Nephron progenitor cell (in vitro differentiated cells): ENCODE measurements at regions not wholly inside any gene's neighbourhood (a gene's known extent, or its start where the extent isn't known, plus 50 kb on each side); places are given as distances from the start of the nearest gene placed in this dataset.

Experiments
- DNase-seq: peaks from one replicate; pipeline ENCODE4 v3.0.0; 2021
- H3K27ac Mint-ChIP-seq: 2 replicates; pipeline ENCODE4 v1.8.0; 2021; ENCODE audit warnings: mild to moderate bottlenecking, moderate library complexity, mixed read lengths
- H3K27me3 Mint-ChIP-seq: 2 replicates; pipeline ENCODE4 v1.8.0; 2021; ENCODE audit warnings: mild to moderate bottlenecking, low read depth, mixed read lengths; ENCODE audit not compliant: poor library complexity
- H3K36me3 Mint-ChIP-seq: 2 replicates; pipeline ENCODE4 v1.8.0; 2021; ENCODE audit warnings: low read depth, mixed read lengths
- H3K4me1 Mint-ChIP-seq: 2 replicates; pipeline ENCODE4 v1.8.0; 2021; ENCODE audit warnings: mixed read lengths
- H3K4me3 Mint-ChIP-seq: 2 replicates; pipeline ENCODE4 v1.8.0; 2021; ENCODE audit warnings: mild to moderate bottlenecking, moderate library complexity, mixed read lengths
- H3K9me3 Mint-ChIP-seq: 2 replicates; pipeline ENCODE4 v1.8.0; 2021; ENCODE audit warnings: mild to moderate bottlenecking, moderate library complexity, mixed read lengths
- CTCF ChIP-seq: fragments of 200-600 bp; sonication (generic); IDR thresholded peaks from 2 replicates; pipeline ENCODE4 v1.5.0; 2021; ENCODE audit warnings: antibody characterized with exemption

- Mint-ChIP-seq H3K4me1 (no peaks in the 10 kb centered on the region), H3K27me3 (no peaks in the 10 kb centered on the region), H3K27ac (no peak overlapping the region), H3K9me3 (peaks cover 5% of the 10 kb centered on the region), H3K4me3 (no peak overlapping the region), H3K36me3 (no peaks in the 10 kb centered on the region)
- no peak for DNase-seq
- TF ChIP-seq CTCF, result no peak
Observed at GRCh38 chr2:225738735-225739134, 339.2 kb downstream of the NYAP2 start.

- Mint-ChIP-seq H3K27me3 (no peaks in the 10 kb centered on the region), H3K9me3 (no peaks in the 10 kb centered on the region)
Observed at GRCh38 chr2:225737556-225737955, 338.0 kb downstream of the NYAP2 start.

GRCh38 chr2:225735844-225736243 lies 336.3 kb downstream of the NYAP2 start:
- H3K36me3 Mint-ChIP-seq, result no peaks in the 10 kb centered on the region
- H3K4me1 Mint-ChIP-seq, result no peaks in the 10 kb centered on the region
- no peak overlapping the region for H3K4me3 Mint-ChIP-seq
- no peaks in the 10 kb centered on the region for H3K9me3 Mint-ChIP-seq
- H3K27me3 Mint-ChIP-seq, result no peaks in the 10 kb centered on the region
- no peak overlapping the region for H3K27ac Mint-ChIP-seq
- DNase-seq, result no peak
- no peak for TF ChIP-seq CTCF

More at GRCh38 chr2:225737556-225737955, 338.0 kb downstream of the NYAP2 start:
- Mint-ChIP-seq H3K4me3 (no peak overlapping the region), H3K4me1 (no peaks in the 10 kb centered on the region), H3K36me3 (no peaks in the 10 kb centered on the region), H3K27ac (no peak overlapping the region)
- TF ChIP-seq CTCF, result no peak
- no peak for DNase-seq

GRCh38 chr2:225725726-225726125 lies 326.2 kb downstream of the NYAP2 start:
- no peaks in the 10 kb centered on the region for H3K9me3 Mint-ChIP-seq
- H3K4me3 Mint-ChIP-seq, result no peak overlapping the region
- DNase-seq, result no peak
- no peaks in the 10 kb centered on the region for H3K27me3 Mint-ChIP-seq
- no peaks in the 10 kb centered on the region for H3K4me1 Mint-ChIP-seq
- no peaks in the 10 kb centered on the region for H3K36me3 Mint-ChIP-seq
- H3K27ac Mint-ChIP-seq, result no peak overlapping the region
- no peak for TF ChIP-seq CTCF
